Esophagus squamous epithelium (tissue), 5 donors: ENCODE measurements at regions not wholly inside any gene's neighbourhood (a gene's known extent, or its start where the extent isn't known, plus 50 kb on each side); places are given as distances from the start of the nearest gene placed in this dataset.

ENCODE experiments used
- DNase-seq: peaks from one replicate; lab custom pipeline; 2025; lab: John Stamatoyannopoulos, UW
- H3K27ac ChIP-seq, 4 donors: fragments of 200-600 bp; sonication (generic); one replicate each; pipeline ENCODE4 v1.5.1; 2016 to 2019; ENCODE audit warnings: mild to moderate bottlenecking in 1 of 4
- H3K27me3 ChIP-seq, 4 donors: fragments of 200-600 bp; sonication (generic); 1 replicate in 3 of 4; 2 replicates in 1 of 4; pipeline versions ENCODE4 v1.5.1 to v1.6.0; 2017 to 2021; ENCODE audit warnings: antibody characterized with exemption in 1 of 4
- H3K36me3 ChIP-seq, 3 donors: fragments of 200-600 bp; sonication (generic); one replicate each; pipeline ENCODE4 v1.5.1; 2016 to 2019
- H3K4me1 ChIP-seq, 3 donors: fragments of 200-600 bp; sonication (generic); one replicate each; pipeline ENCODE4 v1.5.1; 2017 to 2019
- H3K4me3 ChIP-seq, 4 donors: fragments of 200-600 bp; sonication (generic); 1 replicate in 3 of 4; 2 replicates in 1 of 4; pipeline ENCODE4 v1.5.1; 2016 to 2019; ENCODE audit warnings: mild to moderate bottlenecking in 2 of 4, moderate library complexity in 1 of 4
- H3K9me3 ChIP-seq, 3 donors: fragments of 200-600 bp; sonication (generic); one replicate each; pipeline ENCODE4 v1.5.1; 2016 to 2019
- POLR2A ChIP-seq, 4 donors: fragments of 450-650 bp; IDR thresholded peaks; one replicate each; pipeline ENCODE4 v1.6.1; 2017; ENCODE audit warnings: antibody characterized with exemption in 4 of 4, mild to moderate bottlenecking in 4 of 4, moderate library complexity in 3 of 4
- WGBS, 2 donors: methylation state at CpG; one replicate each; pipeline ENCODE4 v1.1.5; 2018; 5-methylcytosine and 5-hydroxymethylcytosine counted together
- intact Hi-C: fragments of 100-400 bp; cut with DNase I; formaldehyde crosslinking; loops from one replicate; pipeline ENCODE4 v1.15.0; 2022
- TF ChIP-seq, protein P1 (sequence below), 6 experiments: fragments of 450-650 bp in 4 of 6; fragments of 200-600 bp in 2 of 6; sonication (generic) in 2 of 6; IDR thresholded peaks; one replicate each; pipeline ENCODE4 v1.5.1; 2016 to 2019; ENCODE audit warnings: antibody characterized with exemption in 6 of 6, mild to moderate bottlenecking in 4 of 6, moderate library complexity in 4 of 6
- donor health status: DM: yes; HTN: yes; CAD: no.

DNA sequence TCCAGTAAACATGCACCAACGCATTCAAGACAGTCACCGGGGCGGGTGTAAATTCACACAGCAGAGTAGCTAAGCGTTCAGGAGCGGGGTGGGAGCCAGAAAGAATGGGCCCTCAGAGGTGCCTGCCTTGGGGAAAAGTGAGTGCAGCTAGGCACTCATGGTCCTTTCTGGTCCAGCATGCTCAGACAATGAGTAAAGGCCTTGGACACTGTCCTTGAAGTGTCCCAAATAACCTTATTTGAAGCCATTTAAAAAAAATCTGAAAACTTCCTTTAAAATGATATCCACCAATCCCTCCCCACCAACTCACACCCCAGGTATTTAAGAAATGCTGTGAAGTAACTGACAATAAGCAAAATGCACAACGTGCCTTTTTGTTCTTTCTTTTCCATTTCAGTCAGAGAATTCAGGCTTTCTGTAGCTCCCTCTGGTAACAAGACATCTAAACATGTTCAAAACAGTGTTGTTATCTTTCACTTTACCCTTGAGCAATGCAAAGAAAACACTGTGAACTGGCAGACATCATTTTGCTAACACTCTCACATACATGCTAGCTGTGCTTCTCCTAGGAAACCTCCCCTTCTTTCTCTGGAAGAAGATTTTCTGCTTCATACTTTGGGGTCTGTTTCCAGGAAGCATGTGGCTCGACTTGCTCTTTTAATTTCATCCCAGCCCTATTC, 445.1 kb upstream of the SPRED2 start:
- Histone ChIP-seq H3K27ac (no peak overlapping the region), H3K9me3 (no peaks in the 10 kb centered on the region), H3K4me1 (peaks cover 0 to 13% (median 0%) of the 10 kb centered on the region in 3 donors), H3K27me3 (no peaks in the 10 kb centered on the region), H3K36me3 (no peaks in the 10 kb centered on the region), H3K4me3 (no peak overlapping the region)
- DNase-seq: no peak
- intact Hi-C loops: no loop called here
- no peak for TF ChIP-seq POLR2A (IDR thresholded peaks at IDR 0.05)
- TF ChIP-seq, protein P1, sequence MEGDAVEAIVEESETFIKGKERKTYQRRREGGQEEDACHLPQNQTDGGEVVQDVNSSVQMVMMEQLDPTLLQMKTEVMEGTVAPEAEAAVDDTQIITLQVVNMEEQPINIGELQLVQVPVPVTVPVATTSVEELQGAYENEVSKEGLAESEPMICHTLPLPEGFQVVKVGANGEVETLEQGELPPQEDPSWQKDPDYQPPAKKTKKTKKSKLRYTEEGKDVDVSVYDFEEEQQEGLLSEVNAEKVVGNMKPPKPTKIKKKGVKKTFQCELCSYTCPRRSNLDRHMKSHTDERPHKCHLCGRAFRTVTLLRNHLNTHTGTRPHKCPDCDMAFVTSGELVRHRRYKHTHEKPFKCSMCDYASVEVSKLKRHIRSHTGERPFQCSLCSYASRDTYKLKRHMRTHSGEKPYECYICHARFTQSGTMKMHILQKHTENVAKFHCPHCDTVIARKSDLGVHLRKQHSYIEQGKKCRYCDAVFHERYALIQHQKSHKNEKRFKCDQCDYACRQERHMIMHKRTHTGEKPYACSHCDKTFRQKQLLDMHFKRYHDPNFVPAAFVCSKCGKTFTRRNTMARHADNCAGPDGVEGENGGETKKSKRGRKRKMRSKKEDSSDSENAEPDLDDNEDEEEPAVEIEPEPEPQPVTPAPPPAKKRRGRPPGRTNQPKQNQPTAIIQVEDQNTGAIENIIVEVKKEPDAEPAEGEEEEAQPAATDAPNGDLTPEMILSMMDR (IDR thresholded peaks at IDR 0.05): no peak
- 38 to 44% methylated on average over 7 of the region's 7 CpGs for WGBS, 2 donors

DNA sequence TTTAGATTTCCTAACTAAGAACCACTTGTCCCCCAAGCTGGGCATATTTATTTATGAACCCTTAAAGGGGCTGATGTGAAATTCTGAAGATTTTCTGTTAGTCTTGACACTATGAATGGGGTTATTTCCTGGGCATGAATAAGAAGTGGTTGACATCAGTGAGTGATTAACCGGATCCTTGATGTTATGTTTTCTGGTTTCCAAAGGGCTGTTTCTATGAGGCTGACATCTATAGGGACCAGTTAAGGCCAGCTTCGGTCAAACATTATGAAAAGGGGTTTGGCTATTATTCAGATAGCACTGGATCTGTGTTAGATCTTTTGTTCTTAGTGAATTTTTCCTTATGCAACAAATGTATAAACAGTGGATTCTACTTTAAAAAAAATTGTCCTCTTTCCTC, 443.7 kb upstream of the SPRED2 start:
- TF ChIP-seq POLR2A (IDR thresholded peaks at IDR 0.05): no peak
- TF ChIP-seq, protein P1 (IDR thresholded peaks at IDR 0.05): no peak
- WGBS, 2 donors: 54 to 65% methylated on average over 2 of the region's 2 CpGs
- H3K36me3 ChIP-seq: no peaks in the 10 kb centered on the region
- H3K27ac ChIP-seq: no peak overlapping the region
- H3K4me3 ChIP-seq: no peak overlapping the region
- intact Hi-C loops: no loop called here
- peaks cover 0 to 13% (median 0%) of the 10 kb centered on the region in 3 donors for H3K4me1 ChIP-seq
- H3K27me3 ChIP-seq: no peaks in the 10 kb centered on the region
- H3K9me3 ChIP-seq: no peaks in the 10 kb centered on the region
- DNase-seq: no peak

DNA sequence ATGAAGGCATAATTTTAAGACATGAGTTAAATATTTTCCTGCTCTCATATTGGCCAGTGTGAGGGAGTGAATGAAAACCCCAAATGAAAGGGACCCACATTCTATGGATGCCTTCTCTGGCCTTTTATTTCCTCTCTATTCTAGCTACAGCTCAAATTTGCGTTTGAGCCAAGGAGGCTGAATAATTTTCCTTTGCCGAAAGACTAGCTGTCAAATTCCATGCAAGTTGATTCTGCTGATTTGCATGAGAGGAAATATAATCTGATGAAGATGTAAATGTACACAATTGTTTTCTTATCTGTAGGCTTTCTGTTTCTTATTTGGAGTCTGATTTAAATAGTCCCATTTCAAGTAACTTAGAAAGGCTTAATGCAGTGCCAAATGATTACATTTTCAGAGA, 438.4 kb upstream of the SPRED2 start:
- no peak for DNase-seq
- no peaks in the 10 kb centered on the region for H3K36me3 ChIP-seq
- no peaks in the 10 kb centered on the region for H3K9me3 ChIP-seq
- peaks cover 0 to 36% (median 0%) of the 10 kb centered on the region in 4 donors for H3K27me3 ChIP-seq
- intact Hi-C loops: no loop called here
- H3K4me1 ChIP-seq: no peaks in the 10 kb centered on the region
- H3K27ac ChIP-seq: no peak overlapping the region
- H3K4me3 ChIP-seq: no peak overlapping the region
- TF ChIP-seq, protein P1 (IDR thresholded peaks at IDR 0.05): no peak
- TF ChIP-seq POLR2A (IDR thresholded peaks at IDR 0.05): no peak
- WGBS, 2 donors: 84 to 89% methylated on average over 2 of the region's 2 CpGs

DNA sequence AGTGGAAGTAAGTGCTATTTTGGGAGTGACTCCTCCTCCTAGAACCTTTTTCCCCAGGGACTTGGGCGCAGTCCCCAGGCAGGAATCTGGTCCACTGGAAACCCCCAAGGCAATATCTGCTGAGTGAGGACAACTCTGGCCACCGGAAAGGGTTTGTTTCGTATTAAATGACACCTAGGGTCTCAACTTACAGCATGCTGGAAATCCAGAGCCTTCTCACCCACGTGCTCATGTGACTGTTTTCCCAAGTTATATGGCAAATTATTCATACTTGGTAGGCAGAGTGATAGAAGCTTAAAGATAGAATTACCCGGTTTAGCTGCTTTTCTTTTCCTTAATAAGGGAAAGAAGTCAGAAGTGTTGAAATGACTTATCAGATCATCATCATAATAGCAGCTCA, 436.9 kb upstream of the SPRED2 start:
- Histone ChIP-seq H3K27ac (no peak overlapping the region), H3K9me3 (no peaks in the 10 kb centered on the region), H3K4me1 (no peaks in the 10 kb centered on the region), H3K36me3 (no peaks in the 10 kb centered on the region), H3K27me3 (peaks cover 0 to 46% (median 0%) of the 10 kb centered on the region in 4 donors), H3K4me3 (no peak overlapping the region)
- DNase-seq: no peak
- WGBS, 2 donors: 86 to 87% methylated on average over 4 to 5 of the region's 5 CpGs
- TF ChIP-seq, protein P1 (IDR thresholded peaks at IDR 0.05): no peak
- no peak for TF ChIP-seq POLR2A (IDR thresholded peaks at IDR 0.05)
- intact Hi-C loops: no loop called here

DNA sequence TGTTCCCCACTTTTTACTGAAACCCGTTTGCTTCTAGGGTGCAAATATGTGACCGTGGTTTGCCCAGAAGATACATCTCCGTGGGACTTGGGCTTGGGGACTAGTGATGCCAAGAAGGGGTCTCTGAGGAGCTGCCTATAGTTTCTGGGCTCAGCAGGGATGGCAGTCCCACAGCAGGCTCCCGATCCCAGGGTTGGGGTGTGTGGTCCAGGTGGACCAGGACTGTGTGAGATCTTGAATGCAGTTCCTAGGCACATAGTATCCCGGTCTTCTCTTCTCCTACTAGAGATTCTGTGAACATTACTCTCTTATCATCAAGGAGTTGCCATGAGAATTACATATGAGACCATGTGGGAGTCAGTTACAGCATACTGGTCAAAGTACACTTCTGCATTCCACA, 435.8 kb upstream of the SPRED2 start:
- no peaks in the 10 kb centered on the region for H3K36me3 ChIP-seq
- H3K9me3 ChIP-seq: no peaks in the 10 kb centered on the region
- peaks cover 0 to 46% (median 0%) of the 10 kb centered on the region in 4 donors for H3K27me3 ChIP-seq
- H3K4me3 ChIP-seq: no peak overlapping the region
- no peak overlapping the region for H3K27ac ChIP-seq
- WGBS, 2 donors: 85 to 86% methylated on average over 4 to 5 of the region's 5 CpGs
- intact Hi-C loops: no loop called here
- H3K4me1 ChIP-seq: no peaks in the 10 kb centered on the region
- TF ChIP-seq, protein P1 (IDR thresholded peaks at IDR 0.05): no peak
- TF ChIP-seq POLR2A (IDR thresholded peaks at IDR 0.05): no peak
- DNase-seq: no peak
